Fibroblast of villous mesenchyme (primary cell): ENCODE measurements at regions not wholly inside any gene's neighbourhood (a gene's known extent, or its start where the extent isn't known, plus 50 kb on each side); places are given as distances from the start of the nearest gene placed in this dataset.

Experiments used
- DNase-seq: peaks from one replicate; pipeline ENCODE4 v3.0.0-alpha.2; 2010; ENCODE audit warnings: low read depth
- H3K4me3 ChIP-seq: 2 replicates; pipeline ENCODE4 v1.5.1; 2011; ENCODE audit warnings: low read depth, mild to moderate bottlenecking, low read length
- CTCF ChIP-seq: IDR thresholded peaks from 2 replicates; pipeline ENCODE4 v1.5.1; 2012; ENCODE audit warnings: low read depth, mild to moderate bottlenecking, low read length; ENCODE audit not compliant: insufficient read depth

GRCh38 chr11:19644316-19644715, 68.3 kb upstream of the NAV2 start:
- no peak for DNase-seq
- no peak for TF ChIP-seq CTCF

GRCh38 chr11:19642185-19643158, 70.2 kb upstream of the NAV2 start:
- no peak for TF ChIP-seq CTCF
- H3K4me3 ChIP-seq, result no peak overlapping the region
- DNase-seq, result peak; percentile 33

More at GRCh38 chr11:19644316-19644715, 68.3 kb upstream of the NAV2 start:
- no peak overlapping the region for H3K4me3 ChIP-seq

- DNase-seq, result no peak
- no peak overlapping the region for H3K4me3 ChIP-seq
- TF ChIP-seq CTCF, result no peak
Observed at GRCh38 chr11:19639603-19640105, 73.0 kb upstream of the NAV2 start.

- DNase-seq, result no peak
- TF ChIP-seq CTCF, result no peak
- H3K4me3 ChIP-seq, result no peak overlapping the region
Observed at GRCh38 chr11:19635332-19635731, 77.3 kb upstream of the NAV2 start.

- TF ChIP-seq CTCF, result no peak
- no peak overlapping the region for H3K4me3 ChIP-seq
- no peak for DNase-seq
Observed at GRCh38 chr11:19633276-19633675, 79.4 kb upstream of the NAV2 start.

- H3K4me3 ChIP-seq, result no peak overlapping the region
- DNase-seq, result peak; percentile 41
- TF ChIP-seq CTCF, result no peak
Observed at GRCh38 chr11:19632499-19632834, 80.2 kb upstream of the NAV2 start.
